Activated CD4-positive, alpha-beta memory T cell treated with anti-CD3 and anti-CD28 coated beads for 36 hours (primary cell): ENCODE measurements at regions not wholly inside any gene's neighbourhood (a gene's known extent, or its start where the extent isn't known, plus 50 kb on each side); places are given as distances from the start of the nearest gene placed in this dataset.
A peak's percentile ranks its signal among the peaks of the same experiment; 100 is the strongest.

ENCODE experiments used
- CTCF ChIA-PET: fragments of 350-600 bp; sonication (Branson Sonifier 250); formaldehyde crosslinking; loops from one replicate; lab custom pipeline; 2021; ENCODE audit warnings: antibody characterized with exemption, inconsistent platforms; lab: Charles Lee
- POLR2A ChIA-PET: fragments of 350-600 bp; sonication (Branson Sonifier 250); formaldehyde crosslinking; loops from one replicate; lab custom pipeline; 2021; ENCODE audit warnings: antibody characterized with exemption; lab: Charles Lee
- DNase-seq: peaks from one replicate; pipeline ENCODE4 v3.0.0-alpha.2; 2020
- H3K27ac Mint-ChIP-seq: one replicate; pipeline ENCODE4 v1.8.0; 2021; ENCODE audit warnings: mixed read lengths
- H3K27me3 Mint-ChIP-seq: one replicate; pipeline ENCODE4 v1.8.0; 2021; ENCODE audit warnings: mixed read lengths
- H3K36me3 Mint-ChIP-seq: one replicate; pipeline ENCODE4 v1.8.0; 2021; ENCODE audit warnings: mixed read lengths
- H3K4me1 Mint-ChIP-seq: one replicate; pipeline ENCODE4 v1.8.0; 2021; ENCODE audit warnings: low read depth, mixed read lengths
- H3K4me3 Mint-ChIP-seq: one replicate; pipeline ENCODE4 v1.8.0; 2021; ENCODE audit warnings: mild to moderate bottlenecking, mixed read lengths
- H3K9me3 Mint-ChIP-seq: one replicate; pipeline ENCODE4 v1.8.0; 2021; ENCODE audit warnings: mixed read lengths
- intact Hi-C: fragments of 100-400 bp; cut with micrococcal nuclease; formaldehyde crosslinking; loops from one replicate; pipeline ENCODE4 v1.15.1; 2023

DNA sequence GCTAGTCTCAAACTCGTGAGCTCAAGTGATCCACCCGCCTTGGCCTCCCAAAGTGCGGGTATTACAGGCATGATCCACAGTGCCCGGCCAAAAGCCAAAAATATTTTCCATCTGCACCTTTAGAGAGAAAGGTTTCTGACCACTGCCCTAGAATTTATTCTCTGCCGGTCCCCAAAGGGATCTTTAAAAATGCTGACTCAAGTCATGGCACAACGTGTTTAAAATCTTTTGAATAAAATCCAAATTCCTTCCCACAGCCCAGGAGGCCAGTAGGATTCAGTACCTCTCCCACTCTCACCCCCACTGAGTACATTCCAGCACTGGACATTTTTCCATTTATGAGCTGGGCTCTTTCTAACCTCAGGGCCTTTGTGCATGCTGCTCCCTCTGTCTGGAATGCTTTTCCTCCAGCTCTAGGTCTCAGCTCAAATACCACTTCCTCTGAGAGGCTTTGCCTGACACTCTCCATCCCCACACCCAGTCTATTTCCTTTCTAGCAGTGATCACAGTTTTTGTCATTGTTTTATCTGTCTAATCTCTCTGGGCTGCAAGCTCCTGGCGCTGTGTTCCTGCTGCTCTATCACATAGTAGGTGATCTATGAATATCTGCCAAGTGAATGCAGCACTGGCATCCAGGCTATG is 502.9 kb downstream of the SHQ1 start:
- intact Hi-C loops = loop anchor here (10.0 kb wide), 1 partner anchor 471 kb away; no protein-coding TSS in a partner anchor
- peaks cover 60% of the 10 kb centered on the region for H3K4me1 Mint-ChIP-seq
- H3K27ac Mint-ChIP-seq = no peak overlapping the region
- ChIA-PET CTCF (interaction anchor here (0.9 kb wide), 1 partner anchor 477 kb away, joined by 3 read pairs; no protein-coding TSS in a partner anchor), POLR2A (no interaction called here)
- no peak overlapping the region for H3K4me3 Mint-ChIP-seq
- peaks cover 3% of the 10 kb centered on the region for H3K9me3 Mint-ChIP-seq
- H3K27me3 Mint-ChIP-seq = no peaks in the 10 kb centered on the region
- no peaks in the 10 kb centered on the region for H3K36me3 Mint-ChIP-seq
- DNase-seq = no peak

DNA sequence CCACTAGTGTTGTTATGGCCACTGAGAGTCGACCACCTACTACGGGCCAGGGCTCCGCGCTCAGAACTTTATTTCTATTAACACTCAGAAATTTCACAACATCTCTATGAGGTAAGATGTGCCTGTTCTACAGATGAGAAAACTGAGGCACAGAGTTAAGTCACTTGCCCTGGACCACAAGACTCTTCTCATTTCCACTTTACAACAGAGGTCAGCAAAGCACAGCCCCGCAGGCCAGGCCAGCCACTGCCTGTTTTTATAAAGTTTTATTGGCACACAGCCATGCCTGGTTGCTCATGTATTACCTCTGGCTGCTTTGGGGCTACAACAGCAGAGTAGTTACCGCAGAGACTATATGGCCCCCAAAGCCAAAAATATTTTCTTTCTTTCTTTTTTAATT is 503.6 kb downstream of the SHQ1 start:
- CTCF ChIA-PET = no interaction called here
- H3K9me3 Mint-ChIP-seq = peaks cover 3% of the 10 kb centered on the region
- H3K4me1 Mint-ChIP-seq = peaks cover 60% of the 10 kb centered on the region
- no peak overlapping the region for H3K27ac Mint-ChIP-seq
- H3K4me3 Mint-ChIP-seq = no peak overlapping the region
- H3K27me3 Mint-ChIP-seq = no peaks in the 10 kb centered on the region
- intact Hi-C loops = loop anchor here (10.0 kb wide), 1 partner anchor 470 kb away; no protein-coding TSS in a partner anchor
- no peaks in the 10 kb centered on the region for H3K36me3 Mint-ChIP-seq
- DNase-seq = no peak
- POLR2A ChIA-PET = no interaction called here

DNA sequence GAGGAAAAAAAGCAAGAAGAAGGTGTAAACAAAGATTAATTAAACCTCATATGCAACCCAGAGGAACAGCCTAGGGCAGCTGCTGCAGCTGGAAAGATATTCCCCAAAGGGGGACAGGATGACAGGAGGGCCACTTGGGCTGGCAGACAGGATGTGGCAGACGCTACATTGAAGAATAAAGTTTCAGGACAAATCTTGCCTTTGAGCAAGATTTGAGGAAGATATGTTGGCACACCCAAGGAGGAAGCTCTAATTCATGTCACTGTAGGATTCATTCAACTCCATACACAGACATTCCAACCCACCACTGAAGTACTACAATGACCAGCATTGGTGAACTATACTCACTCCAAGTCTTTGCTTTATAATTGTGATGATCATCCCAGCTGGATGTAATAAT is 504.0 kb downstream of the SHQ1 start:
- peaks cover 60% of the 10 kb centered on the region for H3K4me1 Mint-ChIP-seq
- no peak overlapping the region for H3K27ac Mint-ChIP-seq

DNA sequence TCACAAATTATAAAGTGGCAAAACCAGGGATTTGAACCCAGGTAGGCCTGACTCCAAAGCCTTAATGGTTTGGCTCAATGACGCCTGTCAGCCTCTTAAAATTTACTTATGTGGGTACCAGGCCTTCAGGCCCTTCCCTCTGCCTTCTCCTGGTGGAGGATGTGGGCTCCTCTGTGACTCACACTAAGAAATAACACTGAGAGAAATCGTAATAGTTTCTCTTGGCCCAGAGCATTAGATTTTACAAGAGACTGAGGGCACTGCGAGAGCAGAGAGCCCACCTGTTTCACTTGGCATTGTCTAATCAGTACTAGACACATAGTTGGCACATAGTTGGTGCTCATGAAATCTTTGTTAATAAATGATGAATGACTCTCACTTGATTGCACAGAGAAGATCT is 505.2 kb downstream of the SHQ1 start:
- H3K36me3 Mint-ChIP-seq = no peaks in the 10 kb centered on the region
- H3K27me3 Mint-ChIP-seq = no peaks in the 10 kb centered on the region
- H3K27ac Mint-ChIP-seq = no peak overlapping the region
- intact Hi-C loops = loop anchor here (1.0 to 10.0 kb wide), 3 partner anchors 32 to 468 kb away; no protein-coding TSS in a partner anchor
- ChIA-PET CTCF (no interaction called here), POLR2A (no interaction called here)
- no peaks in the 10 kb centered on the region for H3K9me3 Mint-ChIP-seq
- peak; percentile 63 for DNase-seq
- H3K4me3 Mint-ChIP-seq = no peak overlapping the region
- peaks cover 57% of the 10 kb centered on the region for H3K4me1 Mint-ChIP-seq

More for the DNA sequence above, 504.0 kb downstream of the SHQ1 start:
- Mint-ChIP-seq H3K4me3 (no peak overlapping the region), H3K9me3 (peaks cover 3% of the 10 kb centered on the region), H3K36me3 (no peaks in the 10 kb centered on the region), H3K27me3 (no peaks in the 10 kb centered on the region)
- intact Hi-C loops = loop anchor here (10.0 kb wide), 1 partner anchor 469 kb away; no protein-coding TSS in a partner anchor
- ChIA-PET CTCF (no interaction called here), POLR2A (no interaction called here)
- DNase-seq = no peak

DNA sequence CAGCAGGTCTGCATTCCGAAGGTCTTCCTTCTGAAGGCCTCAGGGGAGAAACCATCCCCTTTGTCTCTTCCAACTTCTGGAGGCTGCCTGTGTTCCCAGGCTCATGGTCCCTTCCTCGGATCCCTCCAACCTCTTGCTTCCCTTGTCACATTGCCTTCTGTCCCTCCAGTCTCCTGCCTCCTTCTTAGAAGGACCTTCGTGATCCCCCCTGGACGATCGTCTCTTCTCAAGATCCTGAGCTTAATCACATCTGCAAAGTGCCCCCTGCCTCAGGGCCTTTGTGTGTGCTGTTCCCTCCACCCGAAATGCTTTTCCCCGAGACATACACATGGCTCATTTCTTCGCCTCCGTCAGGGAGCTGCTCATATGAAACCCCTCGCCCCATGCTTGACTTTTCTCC is 505.8 kb downstream of the SHQ1 start:
- Mint-ChIP-seq H3K9me3 (no peaks in the 10 kb centered on the region), H3K27ac (no peak overlapping the region), H3K4me3 (no peak overlapping the region), H3K27me3 (no peaks in the 10 kb centered on the region), H3K4me1 (peaks cover 52% of the 10 kb centered on the region), H3K36me3 (no peaks in the 10 kb centered on the region)
- POLR2A ChIA-PET = no interaction called here
- DNase-seq = no peak
- CTCF ChIA-PET = no interaction called here
- intact Hi-C loops = loop anchor here (10.0 kb wide), 1 partner anchor 468 kb away; no protein-coding TSS in a partner anchor

DNA sequence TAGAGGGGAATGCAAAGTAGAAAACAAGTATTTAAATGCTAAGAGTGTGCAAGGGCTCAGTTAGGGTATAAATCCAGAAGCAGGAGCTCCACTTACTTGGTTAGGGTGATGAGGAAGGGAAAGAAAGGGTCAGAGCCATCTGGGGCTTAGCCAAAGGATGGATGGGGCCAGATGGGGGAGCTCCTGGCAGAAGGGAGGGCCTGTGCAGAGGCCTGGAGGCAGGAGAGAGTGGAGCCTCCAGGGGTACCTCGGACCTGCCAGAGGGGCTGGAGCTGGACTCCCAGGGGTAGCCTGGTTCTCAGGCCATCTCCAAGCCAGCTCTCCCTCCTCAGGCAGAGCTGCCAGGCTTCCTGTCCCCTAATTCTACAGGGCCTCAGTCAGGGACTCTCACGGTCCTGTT is 506.3 kb downstream of the SHQ1 start:
- no peaks in the 10 kb centered on the region for H3K27me3 Mint-ChIP-seq
- H3K36me3 Mint-ChIP-seq = no peaks in the 10 kb centered on the region
- H3K4me1 Mint-ChIP-seq = peaks cover 52% of the 10 kb centered on the region
- H3K27ac Mint-ChIP-seq = no peak overlapping the region
- CTCF ChIA-PET = no interaction called here
- H3K9me3 Mint-ChIP-seq = no peaks in the 10 kb centered on the region
- no peak overlapping the region for H3K4me3 Mint-ChIP-seq
- POLR2A ChIA-PET = no interaction called here
- intact Hi-C loops = loop anchor here (10.0 kb wide), 1 partner anchor 467 kb away; no protein-coding TSS in a partner anchor
- DNase-seq = no peak

DNA sequence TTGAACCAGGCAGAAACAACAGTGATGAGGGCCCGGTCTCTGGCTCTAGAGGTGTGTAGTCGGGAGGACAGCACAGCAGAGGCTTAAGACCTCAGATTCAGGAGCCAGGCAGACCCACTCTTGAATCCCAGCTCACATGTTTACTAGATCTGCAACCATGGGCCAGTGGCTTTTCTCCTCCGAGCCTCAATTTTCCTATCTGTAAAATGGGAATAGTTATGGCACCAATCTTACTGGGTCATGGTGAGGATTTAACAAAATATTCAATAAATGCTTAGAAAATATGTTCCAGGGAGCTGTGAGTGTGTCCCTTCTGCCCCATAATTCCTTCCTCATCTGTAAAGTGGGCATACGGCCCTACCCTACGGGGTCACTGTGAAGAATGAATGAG is 506.9 kb downstream of the SHQ1 start:
- Mint-ChIP-seq H3K9me3 (no peaks in the 10 kb centered on the region), H3K27ac (no peak overlapping the region), H3K4me3 (no peak overlapping the region), H3K4me1 (peaks cover 47% of the 10 kb centered on the region), H3K27me3 (no peaks in the 10 kb centered on the region), H3K36me3 (no peaks in the 10 kb centered on the region)
- no peak for DNase-seq
- POLR2A ChIA-PET = no interaction called here
- intact Hi-C loops = loop anchor here (10.0 kb wide), 1 partner anchor 467 kb away; no protein-coding TSS in a partner anchor
- CTCF ChIA-PET = interaction anchor here (1.4 kb wide), 1 partner anchor 10 kb away, joined by 4 read pairs; no protein-coding TSS in a partner anchor

DNA sequence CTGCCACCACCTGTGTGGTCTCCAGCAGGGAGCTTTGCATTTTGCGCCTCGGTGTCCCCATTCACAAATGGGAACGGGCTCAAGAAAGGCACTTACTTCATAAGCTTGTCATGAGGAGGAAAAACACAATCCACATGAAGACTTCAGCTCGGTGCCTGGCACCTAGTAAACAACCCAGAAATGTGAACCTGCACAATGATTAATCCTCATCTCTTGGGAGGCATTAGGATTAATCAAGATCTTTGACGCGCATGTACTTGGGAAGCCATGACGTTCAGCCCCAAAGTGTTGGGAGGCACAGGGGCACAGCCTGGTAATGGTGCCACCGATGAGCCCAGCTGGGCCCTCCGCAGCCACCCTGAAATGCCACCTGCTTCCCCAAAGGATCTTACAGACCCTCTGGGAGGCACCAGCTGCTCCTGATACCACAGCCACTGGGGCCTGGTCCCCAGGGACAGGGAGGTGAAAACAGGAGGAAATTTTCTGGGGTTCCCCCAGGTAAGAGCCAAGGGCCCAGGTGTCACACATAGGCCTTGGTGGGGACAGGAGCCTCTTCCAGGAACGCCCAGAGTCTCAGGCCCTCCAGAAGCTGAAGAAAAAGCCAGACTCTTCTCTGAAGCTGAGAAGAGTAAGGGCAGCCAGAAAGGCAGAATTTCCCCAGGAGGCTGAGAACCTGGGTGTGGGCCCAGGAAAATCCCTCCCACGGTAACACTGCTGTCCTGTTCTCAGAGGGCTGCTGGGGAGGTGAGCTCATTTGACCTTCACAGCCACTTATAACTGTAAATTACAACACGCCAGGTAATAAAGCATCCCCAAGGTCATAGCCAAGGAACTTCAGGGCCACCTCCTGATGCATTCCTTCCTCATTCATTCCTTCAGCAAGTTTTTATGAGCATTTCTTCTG is 507.5 kb downstream of the SHQ1 start:
- no peaks in the 10 kb centered on the region for H3K27me3 Mint-ChIP-seq
- intact Hi-C loops = loop anchor here (10.0 kb wide), 1 partner anchor 466 kb away; no protein-coding TSS in a partner anchor
- H3K4me3 Mint-ChIP-seq = no peak overlapping the region
- CTCF ChIA-PET = interaction anchor here (1.4 kb wide), 1 partner anchor 9 kb away, joined by 4 read pairs; no protein-coding TSS in a partner anchor
- DNase-seq = peak; percentile 18
- H3K36me3 Mint-ChIP-seq = no peaks in the 10 kb centered on the region
- POLR2A ChIA-PET = no interaction called here
- H3K9me3 Mint-ChIP-seq = no peaks in the 10 kb centered on the region
- H3K27ac Mint-ChIP-seq = no peak overlapping the region
- H3K4me1 Mint-ChIP-seq = peaks cover 40% of the 10 kb centered on the region

DNA sequence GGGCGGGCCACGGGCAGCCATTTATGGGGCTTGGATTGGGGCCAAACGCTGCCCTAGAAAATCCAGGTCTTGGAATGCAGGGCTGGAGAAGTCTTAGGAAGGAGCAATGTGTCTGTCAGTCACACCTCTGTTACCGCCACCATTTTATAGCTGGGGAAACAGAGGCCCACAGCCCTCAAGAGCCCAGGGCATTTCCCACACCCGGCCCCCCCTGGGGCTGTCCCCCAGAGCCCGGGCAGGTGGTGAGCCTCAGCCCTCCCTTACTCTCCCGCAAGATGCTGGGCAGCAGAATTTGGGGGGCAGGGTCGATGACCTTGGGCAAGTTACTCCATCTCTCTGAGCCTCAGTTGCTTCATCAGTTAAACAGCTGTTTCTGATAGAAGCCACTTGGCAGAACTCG is 508.2 kb downstream of the SHQ1 start:
- H3K4me1 Mint-ChIP-seq = peaks cover 34% of the 10 kb centered on the region
- no peaks in the 10 kb centered on the region for H3K36me3 Mint-ChIP-seq
- intact Hi-C loops = loop anchor here (10.0 kb wide), 1 partner anchor 465 kb away; no protein-coding TSS in a partner anchor
- ChIA-PET POLR2A (interaction anchor here (1.0 kb wide), 1 partner anchor 35 kb away, joined by 4 read pairs; no protein-coding TSS in a partner anchor), CTCF (interaction anchor here (0.7 to 1.4 kb wide), 2 partner anchors 9 to 35 kb away, joined by 3 to 4 read pairs; no protein-coding TSS in a partner anchor)
- H3K9me3 Mint-ChIP-seq = no peaks in the 10 kb centered on the region
- H3K27ac Mint-ChIP-seq = no peak overlapping the region
- no peaks in the 10 kb centered on the region for H3K27me3 Mint-ChIP-seq
- no peak for DNase-seq
- H3K4me3 Mint-ChIP-seq = no peak overlapping the region

DNA sequence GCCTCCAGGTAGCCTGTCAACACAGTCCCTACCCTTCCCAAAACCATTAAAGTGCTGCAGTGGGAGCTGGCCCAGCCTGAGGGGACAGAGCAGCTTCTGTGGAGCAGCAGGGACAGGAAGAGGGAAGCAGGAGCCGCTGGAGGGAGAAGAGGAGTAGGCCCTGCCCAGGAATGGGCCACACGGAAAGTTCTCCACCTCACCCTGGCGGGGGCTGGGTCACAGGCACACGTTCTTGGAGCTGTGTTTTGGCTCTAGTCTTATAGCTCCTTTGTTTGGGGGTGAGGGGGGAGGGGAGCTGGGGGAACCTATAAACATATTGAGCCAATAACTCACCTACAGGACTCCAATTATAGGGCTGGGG is 508.6 kb downstream of the SHQ1 start:
- POLR2A ChIA-PET = interaction anchor here (1.0 kb wide), 1 partner anchor 36 kb away, joined by 4 read pairs; no protein-coding TSS in a partner anchor

DNA sequence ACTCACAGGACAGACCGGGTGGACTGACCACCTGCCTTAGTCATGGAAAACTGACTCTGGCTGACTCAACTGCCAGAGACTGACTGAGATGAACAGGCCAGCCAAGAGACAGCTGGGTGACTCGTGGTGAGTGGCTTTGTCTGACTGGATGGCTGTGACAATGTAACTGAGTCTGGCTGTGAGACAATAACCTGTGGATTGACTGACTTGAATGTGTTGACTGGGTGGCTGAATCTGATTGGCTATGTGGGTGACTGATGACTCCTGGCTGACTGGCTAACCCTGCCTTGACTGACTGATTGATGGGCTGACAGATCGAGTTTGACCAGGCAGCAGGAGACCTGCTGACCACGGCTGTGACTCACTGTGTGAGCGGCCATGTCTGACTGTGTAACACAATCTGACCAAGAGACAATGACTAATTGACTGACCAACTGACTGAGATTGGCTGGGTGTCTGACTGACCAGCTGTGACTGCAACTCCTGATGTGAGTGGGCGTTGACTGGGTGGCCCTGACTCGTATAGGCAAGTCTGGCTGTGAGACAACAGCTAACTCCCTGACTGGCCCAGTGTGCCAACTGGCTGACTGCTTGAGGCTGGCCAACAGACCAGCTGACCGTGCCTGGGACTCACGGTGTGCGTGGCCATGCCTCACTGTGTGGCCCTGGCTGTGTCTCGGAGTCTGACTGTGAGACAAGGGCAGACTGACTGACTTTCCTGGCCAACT is 509.1 kb downstream of the SHQ1 start:
- intact Hi-C loops = loop anchor here (1.0 to 10.0 kb wide), 11 partner anchors 36 to 614 kb away; partner anchors contain the start of gene EIF4E3
- Mint-ChIP-seq H3K36me3 (no peaks in the 10 kb centered on the region), H3K27me3 (no peaks in the 10 kb centered on the region), H3K9me3 (no peaks in the 10 kb centered on the region), H3K4me3 (no peak overlapping the region), H3K27ac (no peak overlapping the region), H3K4me1 (peaks cover 24% of the 10 kb centered on the region)
- CTCF ChIA-PET = interaction anchor here (0.6 to 0.9 kb wide), 2 partner anchors 53 to 464 kb away, joined by 3 read pairs; no protein-coding TSS in a partner anchor
- peak; percentile 86 for DNase-seq
- POLR2A ChIA-PET = interaction anchor here (0.9 to 1.2 kb wide), 5 partner anchors 9 to 464 kb away, joined by 3 to 8 read pairs (median 4); no protein-coding TSS in a partner anchor

More for the DNA sequence above, 508.6 kb downstream of the SHQ1 start:
- H3K9me3 Mint-ChIP-seq = no peaks in the 10 kb centered on the region
- peaks cover 29% of the 10 kb centered on the region for H3K4me1 Mint-ChIP-seq
- no peak overlapping the region for H3K4me3 Mint-ChIP-seq
- H3K36me3 Mint-ChIP-seq = no peaks in the 10 kb centered on the region
- intact Hi-C loops = loop anchor here (1.0 to 10.0 kb wide), 11 partner anchors 79 to 615 kb away; partner anchors contain the start of gene EIF4E3
- H3K27me3 Mint-ChIP-seq = no peaks in the 10 kb centered on the region
- H3K27ac Mint-ChIP-seq = no peak overlapping the region
- DNase-seq = no peak
- CTCF ChIA-PET = interaction anchor here (0.7 to 0.9 kb wide), 2 partner anchors 36 to 465 kb away, joined by 3 read pairs; no protein-coding TSS in a partner anchor
